PC-9 (cell line): ENCODE measurements at regions not wholly inside any gene's neighbourhood (a gene's known extent, or its start where the extent isn't known, plus 50 kb on each side); places are given as distances from the start of the nearest gene placed in this dataset.

Experiments used
- EZH2 ChIP-seq: fragments of 200-600 bp; sonication (generic); IDR thresholded peaks from 2 replicates; pipeline ENCODE4 v1.8.0; 2017; ENCODE audit warnings: antibody characterized with exemption, low read depth
- TF ChIP-seq, protein P1 (sequence below): fragments of 200-600 bp; sonication (generic); conservative IDR thresholded peaks from 2 replicates; pipeline ENCODE4 v1.6.1; 2017; ENCODE audit warnings: mixed run types, antibody characterized with exemption, mild to moderate bottlenecking, moderate library complexity

DNA sequence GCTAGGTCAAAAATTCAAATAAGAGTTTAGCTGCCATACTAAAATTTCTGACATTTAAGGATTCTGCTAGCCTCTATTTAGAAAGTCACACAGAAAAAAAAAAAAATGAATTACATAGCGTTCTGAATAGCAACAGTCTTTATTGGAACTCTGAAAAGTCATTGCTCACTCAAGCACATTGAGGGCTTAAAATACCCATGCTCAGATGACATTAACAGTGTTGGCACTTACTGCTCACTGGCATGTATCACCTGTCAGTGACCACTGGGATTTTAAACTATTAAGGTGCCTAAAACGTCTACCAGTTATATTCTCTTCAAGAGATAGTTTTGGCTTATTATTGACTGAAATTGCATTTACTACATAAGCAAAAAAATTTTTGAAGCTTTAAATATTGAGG lies 468.0 kb upstream of the SPHKAP start:
- TF ChIP-seq, protein P1, sequence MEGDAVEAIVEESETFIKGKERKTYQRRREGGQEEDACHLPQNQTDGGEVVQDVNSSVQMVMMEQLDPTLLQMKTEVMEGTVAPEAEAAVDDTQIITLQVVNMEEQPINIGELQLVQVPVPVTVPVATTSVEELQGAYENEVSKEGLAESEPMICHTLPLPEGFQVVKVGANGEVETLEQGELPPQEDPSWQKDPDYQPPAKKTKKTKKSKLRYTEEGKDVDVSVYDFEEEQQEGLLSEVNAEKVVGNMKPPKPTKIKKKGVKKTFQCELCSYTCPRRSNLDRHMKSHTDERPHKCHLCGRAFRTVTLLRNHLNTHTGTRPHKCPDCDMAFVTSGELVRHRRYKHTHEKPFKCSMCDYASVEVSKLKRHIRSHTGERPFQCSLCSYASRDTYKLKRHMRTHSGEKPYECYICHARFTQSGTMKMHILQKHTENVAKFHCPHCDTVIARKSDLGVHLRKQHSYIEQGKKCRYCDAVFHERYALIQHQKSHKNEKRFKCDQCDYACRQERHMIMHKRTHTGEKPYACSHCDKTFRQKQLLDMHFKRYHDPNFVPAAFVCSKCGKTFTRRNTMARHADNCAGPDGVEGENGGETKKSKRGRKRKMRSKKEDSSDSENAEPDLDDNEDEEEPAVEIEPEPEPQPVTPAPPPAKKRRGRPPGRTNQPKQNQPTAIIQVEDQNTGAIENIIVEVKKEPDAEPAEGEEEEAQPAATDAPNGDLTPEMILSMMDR = no peak
- no peak for TF ChIP-seq EZH2
